Cardiac muscle cell (in vitro differentiated cells and primary cell): ENCODE measurements at regions not wholly inside any gene's neighbourhood (a gene's known extent, or its start where the extent isn't known, plus 50 kb on each side); places are given as distances from the start of the nearest gene placed in this dataset.

Source experiments
- DNase-seq, 2 donors: peaks; one replicate each; pipeline versions ENCODE4 v3.0.0 to v3.0.0-alpha.2; 2010 to 2017; ENCODE audit warnings: low read depth in 1 of 2, low spot score in 1 of 2
- H3K27ac ChIP-seq: fragments of 200-600 bp; sonication (generic); 2 replicates; pipeline ENCODE4 v1.5.1; 2016
- H3K27me3 ChIP-seq: fragments of 200-600 bp; sonication (generic); 2 replicates; pipeline ENCODE4 v1.6.0; 2016; ENCODE audit warnings: control low read depth
- H3K36me3 ChIP-seq: fragments of 200-600 bp; sonication (generic); 2 replicates; pipeline ENCODE4 v1.5.1; 2016; ENCODE audit warnings: control low read depth
- H3K4me1 ChIP-seq: fragments of 200-600 bp; sonication (generic); 2 replicates; pipeline ENCODE4 v1.8.1; 2017; ENCODE audit warnings: low read depth, mild to moderate bottlenecking, mixed run types
- H3K4me3 ChIP-seq: fragments of 200-600 bp; sonication (generic); 2 replicates; pipeline ENCODE4 v1.5.1; 2016; ENCODE audit warnings: mild to moderate bottlenecking
- H3K9me3 ChIP-seq: fragments of 200-600 bp; sonication (generic); 2 replicates; pipeline ENCODE4 v1.5.1; 2017; ENCODE audit warnings: low read depth, mild to moderate bottlenecking, control low read depth
- TF ChIP-seq, protein P1 (sequence below): IDR thresholded peaks from 2 replicates; pipeline ENCODE4 v1.5.1; 2012; ENCODE audit warnings: low read depth, mild to moderate bottlenecking, low read length

DNA sequence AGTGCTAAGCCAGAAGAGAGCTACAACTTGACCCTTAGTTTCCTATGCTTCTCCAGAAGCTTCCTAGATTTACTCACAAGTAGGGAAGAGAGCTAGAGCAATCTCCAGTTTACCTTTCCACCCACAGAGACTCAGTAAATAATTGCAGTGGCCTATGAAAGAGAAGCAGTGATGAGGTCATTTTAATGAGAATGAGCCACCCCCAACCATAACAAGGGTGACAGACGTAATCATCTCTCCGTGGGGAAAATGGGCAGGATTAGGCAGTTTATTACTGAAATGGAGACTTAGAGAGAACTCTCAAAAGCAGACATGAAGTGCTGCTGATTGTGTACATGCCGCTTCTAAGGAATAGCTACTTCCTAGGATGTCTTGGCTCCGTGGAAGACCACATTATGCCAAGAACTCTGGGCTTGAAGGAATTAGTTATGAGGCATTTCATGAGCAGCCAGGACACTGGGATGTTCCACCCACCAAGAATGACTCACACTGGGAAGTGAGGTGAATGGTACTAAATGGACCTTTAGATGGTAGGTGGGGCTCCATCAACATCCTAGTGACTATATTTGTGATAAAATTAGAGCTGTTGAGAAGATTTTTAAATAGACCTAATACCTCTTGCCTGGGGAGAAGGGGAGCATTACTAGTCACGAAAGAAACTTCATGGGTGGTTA is 160.9 kb downstream of the EDEM1 start:
- peaks cover 6% of the 10 kb centered on the region for H3K4me1 ChIP-seq
- no peaks in the 10 kb centered on the region for H3K36me3 ChIP-seq
- H3K4me3 ChIP-seq: no peak overlapping the region
- TF ChIP-seq, protein P1, sequence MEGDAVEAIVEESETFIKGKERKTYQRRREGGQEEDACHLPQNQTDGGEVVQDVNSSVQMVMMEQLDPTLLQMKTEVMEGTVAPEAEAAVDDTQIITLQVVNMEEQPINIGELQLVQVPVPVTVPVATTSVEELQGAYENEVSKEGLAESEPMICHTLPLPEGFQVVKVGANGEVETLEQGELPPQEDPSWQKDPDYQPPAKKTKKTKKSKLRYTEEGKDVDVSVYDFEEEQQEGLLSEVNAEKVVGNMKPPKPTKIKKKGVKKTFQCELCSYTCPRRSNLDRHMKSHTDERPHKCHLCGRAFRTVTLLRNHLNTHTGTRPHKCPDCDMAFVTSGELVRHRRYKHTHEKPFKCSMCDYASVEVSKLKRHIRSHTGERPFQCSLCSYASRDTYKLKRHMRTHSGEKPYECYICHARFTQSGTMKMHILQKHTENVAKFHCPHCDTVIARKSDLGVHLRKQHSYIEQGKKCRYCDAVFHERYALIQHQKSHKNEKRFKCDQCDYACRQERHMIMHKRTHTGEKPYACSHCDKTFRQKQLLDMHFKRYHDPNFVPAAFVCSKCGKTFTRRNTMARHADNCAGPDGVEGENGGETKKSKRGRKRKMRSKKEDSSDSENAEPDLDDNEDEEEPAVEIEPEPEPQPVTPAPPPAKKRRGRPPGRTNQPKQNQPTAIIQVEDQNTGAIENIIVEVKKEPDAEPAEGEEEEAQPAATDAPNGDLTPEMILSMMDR: no peak
- DNase-seq: no peak
- no peaks in the 10 kb centered on the region for H3K27me3 ChIP-seq
- no peaks in the 10 kb centered on the region for H3K9me3 ChIP-seq
- H3K27ac ChIP-seq: no peak overlapping the region

DNA sequence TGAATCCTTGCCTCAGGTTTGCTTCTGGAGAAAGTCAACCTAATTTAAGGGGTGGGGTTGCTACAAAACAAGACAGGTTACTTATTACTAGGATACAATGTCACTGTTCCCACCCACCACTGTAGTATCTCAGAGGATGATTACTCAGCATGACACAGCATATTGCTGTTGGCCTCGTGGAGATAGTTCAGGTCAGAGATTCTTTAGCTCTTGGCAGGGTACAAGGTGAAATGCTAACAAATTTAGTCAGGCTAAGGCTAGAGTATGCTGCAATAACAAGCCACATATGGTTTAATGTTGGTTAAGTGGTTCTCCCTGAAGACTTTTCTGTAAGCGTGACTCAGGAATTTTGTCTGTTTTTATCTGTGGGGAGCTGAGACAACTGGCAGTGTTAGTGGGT is 161.8 kb downstream of the EDEM1 start:
- Histone ChIP-seq H3K36me3 (no peaks in the 10 kb centered on the region), H3K9me3 (no peaks in the 10 kb centered on the region), H3K27me3 (no peaks in the 10 kb centered on the region), H3K4me1 (no peaks in the 10 kb centered on the region), H3K27ac (no peak overlapping the region), H3K4me3 (no peak overlapping the region)
- no peak for DNase-seq
- TF ChIP-seq, protein P1: no peak

DNA sequence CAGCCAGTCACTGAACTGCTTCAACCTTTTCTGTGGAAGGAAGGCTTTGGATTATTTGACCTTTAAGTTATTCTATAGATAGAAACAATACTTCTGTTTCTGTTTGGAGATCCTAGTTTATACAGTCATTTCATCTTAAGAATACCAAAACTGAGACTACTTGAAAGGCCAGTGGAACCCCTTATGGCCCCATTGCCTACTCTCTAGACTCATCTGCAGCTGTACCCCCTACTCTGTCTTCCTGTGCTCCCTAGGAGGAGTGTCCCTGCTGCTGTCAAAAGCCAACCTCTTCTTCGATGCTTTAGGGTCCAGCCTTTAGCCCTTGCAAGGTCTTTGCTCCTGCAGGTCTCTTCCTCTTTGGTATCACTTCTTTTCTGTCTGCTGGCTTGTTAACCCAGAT is 169.6 kb downstream of the EDEM1 start:
- Histone ChIP-seq H3K27me3 (no peaks in the 10 kb centered on the region), H3K36me3 (no peaks in the 10 kb centered on the region), H3K9me3 (no peaks in the 10 kb centered on the region), H3K4me1 (no peaks in the 10 kb centered on the region), H3K4me3 (no peak overlapping the region), H3K27ac (no peak overlapping the region)
- TF ChIP-seq, protein P1: no peak
- no peak for DNase-seq

DNA sequence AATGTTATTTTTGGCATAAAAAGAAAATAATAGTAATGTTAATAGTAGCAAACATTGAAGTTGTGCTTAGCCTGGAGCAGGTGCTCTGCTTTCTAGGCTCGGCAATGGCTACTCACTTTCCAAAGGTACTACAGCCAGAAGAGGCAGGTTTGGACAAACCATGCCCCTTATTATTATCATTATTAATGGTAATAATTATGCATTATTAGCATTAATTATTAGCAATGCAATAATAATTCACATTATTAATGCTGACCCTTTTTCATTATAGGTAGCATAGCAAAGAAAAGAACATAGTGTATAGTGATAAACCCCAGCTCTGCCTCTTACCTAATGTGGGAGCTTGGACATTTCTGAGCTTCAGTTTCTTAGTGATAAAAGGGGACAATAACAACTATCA is 171.4 kb downstream of the EDEM1 start:
- TF ChIP-seq, protein P1: no peak
- Histone ChIP-seq H3K27ac (no peak overlapping the region), H3K4me3 (no peak overlapping the region), H3K9me3 (no peaks in the 10 kb centered on the region), H3K27me3 (no peaks in the 10 kb centered on the region), H3K36me3 (no peaks in the 10 kb centered on the region), H3K4me1 (no peaks in the 10 kb centered on the region)
- no peak for DNase-seq

DNA sequence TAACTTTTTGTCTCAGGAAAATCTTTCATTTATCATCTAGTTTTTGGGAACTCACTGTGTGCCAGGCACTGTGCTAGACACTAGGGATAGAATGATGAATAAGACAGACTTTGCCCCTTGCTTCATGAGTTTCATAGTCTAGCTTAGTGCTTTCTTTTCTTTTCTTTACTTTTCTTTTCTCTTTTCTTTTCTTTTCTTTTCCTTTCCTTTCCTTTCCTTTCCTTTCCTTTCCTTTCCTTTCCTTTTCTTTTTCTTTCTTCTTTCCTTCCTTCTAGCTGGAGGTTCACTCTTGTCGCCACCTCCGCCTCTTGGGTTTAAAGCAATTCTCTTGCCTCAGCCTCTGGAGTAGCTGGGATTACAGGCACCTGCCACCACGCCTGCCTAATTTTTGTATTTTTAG is 172.9 kb downstream of the EDEM1 start:
- Histone ChIP-seq H3K27me3 (no peaks in the 10 kb centered on the region), H3K4me1 (no peaks in the 10 kb centered on the region), H3K36me3 (no peaks in the 10 kb centered on the region), H3K9me3 (no peaks in the 10 kb centered on the region), H3K4me3 (no peak overlapping the region), H3K27ac (no peak overlapping the region)
- DNase-seq: no peak
- TF ChIP-seq, protein P1: no peak
